MM.1S (cell line): ENCODE measurements at regions not wholly inside any gene's neighbourhood (a gene's known extent, or its start where the extent isn't known, plus 50 kb on each side); places are given as distances from the start of the nearest gene placed in this dataset.

Source experiments
- DNase-seq: peaks from one replicate; pipeline ENCODE4 v3.0.0-alpha.2; 2015
- H2AFZ ChIP-seq: fragments of 300-600 bp; sonication (generic); 2 replicates; pipeline ENCODE4 v1.6.0; 2016; ENCODE audit warnings: antibody characterized with exemption, low read length
- H3F3A ChIP-seq: fragments of 300-600 bp; sonication (generic); 2 replicates; pipeline ENCODE4 v1.6.1; 2016; ENCODE audit warnings: mild to moderate bottlenecking, antibody characterized with exemption, low read length, moderate library complexity, mixed read lengths; ENCODE audit not compliant: insufficient read depth
- H3K27ac ChIP-seq: fragments of 300-600 bp; sonication (generic); 2 replicates; pipeline ENCODE4 v1.5.1; 2016; ENCODE audit warnings: mild to moderate bottlenecking, low read length
- H3K27me3 ChIP-seq: fragments of 300-600 bp; sonication (generic); replicated peaks from 2 replicates; pipeline ENCODE4 v1.6.0; 2016; ENCODE audit warnings: low read length; ENCODE audit not compliant: insufficient read depth
- H3K36me3 ChIP-seq: fragments of 300-600 bp; sonication (generic); replicated peaks from 2 replicates; pipeline ENCODE4 v1.6.1; 2016; ENCODE audit warnings: mild to moderate bottlenecking, low read length, mixed read lengths; ENCODE audit not compliant: insufficient read depth
- H3K4me1 ChIP-seq: fragments of 300-600 bp; sonication (generic); 2 replicates; pipeline ENCODE4 v1.6.1; 2016; ENCODE audit warnings: low read length, mixed read lengths
- H3K4me2 ChIP-seq: fragments of 300-600 bp; sonication (generic); 2 replicates; pipeline ENCODE4 v1.6.0; 2016; ENCODE audit warnings: low read depth, low read length
- H3K4me3 ChIP-seq: fragments of 300-600 bp; sonication (generic); 2 replicates; pipeline ENCODE4 v1.5.1; 2016; ENCODE audit warnings: low read length, mixed read lengths
- H3K79me2 ChIP-seq: fragments of 300-600 bp; sonication (generic); 2 replicates; pipeline ENCODE4 v1.6.1; 2016; ENCODE audit warnings: mixed run types, low read length, mixed read lengths
- H3K9ac ChIP-seq: fragments of 300-600 bp; sonication (generic); 2 replicates; pipeline ENCODE4 v1.6.1; 2016; ENCODE audit warnings: low read length, mixed read lengths
- H3K9me2 ChIP-seq: fragments of 300-600 bp; sonication (generic); replicated peaks from 2 replicates; pipeline ENCODE4 v1.6.1; 2016; ENCODE audit warnings: mild to moderate bottlenecking, low read length, mixed read lengths; ENCODE audit not compliant: insufficient read depth
- H3K9me3 ChIP-seq: fragments of 300-600 bp; sonication (generic); replicated peaks from 2 replicates; pipeline ENCODE4 v1.6.1; 2016; ENCODE audit warnings: mild to moderate bottlenecking, low read length, mixed read lengths; ENCODE audit not compliant: insufficient read depth
- H4K20me1 ChIP-seq: fragments of 300-600 bp; sonication (generic); 2 replicates; pipeline ENCODE4 v1.6.1; 2016; ENCODE audit warnings: mild to moderate bottlenecking, low read length, moderate library complexity, mixed read lengths; ENCODE audit not compliant: insufficient read depth
- EZH2 ChIP-seq: fragments of 300-600 bp; sonication (generic); optimal IDR thresholded peaks from 2 replicates; pipeline ENCODE3; 2017; ENCODE audit warnings: low read depth, mild to moderate bottlenecking, antibody characterized with exemption, low read length, mixed read lengths
- EZH2phosphoT487 ChIP-seq: fragments of 300-600 bp; sonication (generic); IDR thresholded peaks from 2 replicates; pipeline ENCODE4 v1.6.1; 2018; ENCODE audit warnings: antibody characterized with exemption, low read length
- TF ChIP-seq, protein P1 (sequence below): fragments of 300-600 bp; sonication (generic); IDR thresholded peaks from 2 replicates; pipeline ENCODE4 v1.5.1; 2016; ENCODE audit warnings: antibody characterized with exemption, low read length, mixed read lengths

- no peaks in the 10 kb centered on the region for H3K9me3 ChIP-seq
- H3K36me3 ChIP-seq: no peaks in the 10 kb centered on the region
- H3K79me2 ChIP-seq: no peaks in the 10 kb centered on the region
- no peaks in the 10 kb centered on the region for H3F3A ChIP-seq
- H2AFZ ChIP-seq: no peak overlapping the region
- no peak overlapping the region for H3K9ac ChIP-seq
- no peak overlapping the region for H3K27ac ChIP-seq
- no peaks in the 10 kb centered on the region for H3K27me3 ChIP-seq
- no peak overlapping the region for H3K4me3 ChIP-seq
- H3K4me2 ChIP-seq: no peak overlapping the region
- TF ChIP-seq EZH2phosphoT487: no peak
- TF ChIP-seq, protein P1, sequence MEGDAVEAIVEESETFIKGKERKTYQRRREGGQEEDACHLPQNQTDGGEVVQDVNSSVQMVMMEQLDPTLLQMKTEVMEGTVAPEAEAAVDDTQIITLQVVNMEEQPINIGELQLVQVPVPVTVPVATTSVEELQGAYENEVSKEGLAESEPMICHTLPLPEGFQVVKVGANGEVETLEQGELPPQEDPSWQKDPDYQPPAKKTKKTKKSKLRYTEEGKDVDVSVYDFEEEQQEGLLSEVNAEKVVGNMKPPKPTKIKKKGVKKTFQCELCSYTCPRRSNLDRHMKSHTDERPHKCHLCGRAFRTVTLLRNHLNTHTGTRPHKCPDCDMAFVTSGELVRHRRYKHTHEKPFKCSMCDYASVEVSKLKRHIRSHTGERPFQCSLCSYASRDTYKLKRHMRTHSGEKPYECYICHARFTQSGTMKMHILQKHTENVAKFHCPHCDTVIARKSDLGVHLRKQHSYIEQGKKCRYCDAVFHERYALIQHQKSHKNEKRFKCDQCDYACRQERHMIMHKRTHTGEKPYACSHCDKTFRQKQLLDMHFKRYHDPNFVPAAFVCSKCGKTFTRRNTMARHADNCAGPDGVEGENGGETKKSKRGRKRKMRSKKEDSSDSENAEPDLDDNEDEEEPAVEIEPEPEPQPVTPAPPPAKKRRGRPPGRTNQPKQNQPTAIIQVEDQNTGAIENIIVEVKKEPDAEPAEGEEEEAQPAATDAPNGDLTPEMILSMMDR: no peak
- no peak for TF ChIP-seq EZH2
- DNase-seq: no peak
- H3K9me2 ChIP-seq: no peaks in the 10 kb centered on the region
- no peaks in the 10 kb centered on the region for H4K20me1 ChIP-seq
- H3K4me1 ChIP-seq: no peaks in the 10 kb centered on the region
These were observed 221.9 kb upstream of the OPRM1 start for GRCh38 chr6:153817173-153817572.

GRCh38 chr6:153816366-153816765 lies 222.7 kb upstream of the OPRM1 start:
- DNase-seq: no peak
- Histone ChIP-seq H3K9ac (no peak overlapping the region), H3K9me2 (no peaks in the 10 kb centered on the region), H3K27me3 (no peaks in the 10 kb centered on the region), H3K27ac (no peak overlapping the region), H4K20me1 (no peaks in the 10 kb centered on the region), H3F3A (no peaks in the 10 kb centered on the region), H2AFZ (no peak overlapping the region), H3K4me1 (no peaks in the 10 kb centered on the region), H3K36me3 (no peaks in the 10 kb centered on the region), H3K79me2 (no peaks in the 10 kb centered on the region), H3K4me3 (no peak overlapping the region), H3K4me2 (no peak overlapping the region), H3K9me3 (no peaks in the 10 kb centered on the region)
- TF ChIP-seq EZH2 (no peak), EZH2phosphoT487 (no peak)
- TF ChIP-seq, protein P1: no peak

DNA sequence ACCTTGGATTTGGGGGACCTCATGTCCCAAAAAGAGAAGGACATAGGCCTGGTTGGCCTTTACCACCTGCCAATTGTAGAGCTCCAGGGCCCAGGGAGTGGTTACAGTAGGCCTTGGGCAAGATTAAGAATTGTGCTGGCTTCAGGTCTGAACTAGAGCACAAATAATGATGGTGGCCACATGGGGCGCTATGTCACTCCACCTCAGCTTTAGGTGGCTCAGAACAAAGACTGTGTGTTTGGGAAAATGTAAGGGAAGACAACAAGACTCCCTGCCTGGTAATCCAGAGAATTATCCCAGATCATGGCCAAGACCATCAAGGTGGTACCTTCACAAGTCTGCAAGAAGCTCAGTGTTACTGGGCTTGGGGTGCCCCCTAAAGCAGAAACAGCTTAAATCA lies 224.9 kb upstream of the OPRM1 start:
- Histone ChIP-seq H3K9me2 (no peaks in the 10 kb centered on the region), H3K9me3 (no peaks in the 10 kb centered on the region), H3F3A (no peaks in the 10 kb centered on the region), H3K79me2 (no peaks in the 10 kb centered on the region), H3K36me3 (no peaks in the 10 kb centered on the region), H3K4me2 (no peak overlapping the region), H4K20me1 (no peaks in the 10 kb centered on the region), H2AFZ (no peak overlapping the region), H3K4me1 (no peaks in the 10 kb centered on the region), H3K27me3 (no peaks in the 10 kb centered on the region), H3K27ac (no peak overlapping the region), H3K9ac (no peak overlapping the region), H3K4me3 (no peak overlapping the region)
- no peak for DNase-seq
- TF ChIP-seq EZH2phosphoT487 (no peak), EZH2 (no peak)
- TF ChIP-seq, protein P1: peak; percentile 6; the same call in 1 of the 2 replicates
